Karpas-422 (cell line): ENCODE measurements at regions not wholly inside any gene's neighbourhood (a gene's known extent, or its start where the extent isn't known, plus 50 kb on each side); places are given as distances from the start of the nearest gene placed in this dataset.

Source experiments
- DNase-seq: peaks from one replicate; pipeline ENCODE4 v3.0.0-alpha.2; 2015
- H2AFZ ChIP-seq: fragments of 200-600 bp; sonication (generic); 2 replicates; pipeline ENCODE4 v1.6.1; 2014; ENCODE audit warnings: antibody characterized with exemption, low read length, mixed read lengths
- H3K27ac ChIP-seq: fragments of 200-600 bp; sonication (generic); 2 replicates; pipeline ENCODE4 v1.5.1; 2014; ENCODE audit warnings: mild to moderate bottlenecking, low read length, moderate library complexity
- H3K27me3 ChIP-seq: fragments of 200-600 bp; sonication (generic); 2 replicates; pipeline ENCODE4 v1.6.1; 2014; ENCODE audit warnings: low read length, mixed read lengths
- H3K36me3 ChIP-seq: fragments of 200-600 bp; sonication (generic); 2 replicates; pipeline ENCODE4 v1.6.1; 2014; ENCODE audit warnings: low read length, mixed read lengths; ENCODE audit not compliant: insufficient read depth
- H3K4me1 ChIP-seq: fragments of 200-600 bp; sonication (generic); 2 replicates; pipeline ENCODE4 v1.6.1; 2014; ENCODE audit warnings: mild to moderate bottlenecking, low read length, mixed read lengths
- H3K4me2 ChIP-seq: fragments of 200-600 bp; sonication (generic); 2 replicates; pipeline ENCODE4 v1.6.1; 2014; ENCODE audit warnings: low read length, low read depth, mild to moderate bottlenecking; ENCODE audit not compliant: poor library complexity, severe bottlenecking
- H3K4me3 ChIP-seq: fragments of 200-600 bp; sonication (generic); 2 replicates; pipeline ENCODE4 v1.5.1; 2014; ENCODE audit warnings: mild to moderate bottlenecking, antibody characterized with exemption, low read length, mixed read lengths
- H3K79me2 ChIP-seq: fragments of 200-600 bp; sonication (generic); 2 replicates; pipeline ENCODE4 v1.6.1; 2014; ENCODE audit warnings: mild to moderate bottlenecking, low read length, mixed read lengths
- H3K9ac ChIP-seq: fragments of 200-600 bp; sonication (generic); 2 replicates; pipeline ENCODE4 v1.6.0; 2014; ENCODE audit warnings: low read length
- H3K9me2 ChIP-seq: fragments of 200-600 bp; sonication (generic), shearing (Covaris generic); replicated peaks from 2 replicates; pipeline ENCODE4 v1.6.0; 2014; ENCODE audit warnings: mild to moderate bottlenecking, low read length, moderate library complexity; ENCODE audit not compliant: insufficient read depth
- H3K9me3 ChIP-seq: fragments of 300-700, 200-600 bp; sonication (generic); 2 replicates; pipeline ENCODE4 v1.6.1; 2014; ENCODE audit warnings: low read length, mixed read lengths
- H4K20me1 ChIP-seq: fragments of 200-600 bp; sonication (generic); 2 replicates; pipeline ENCODE4 v1.6.1; 2014; ENCODE audit warnings: mild to moderate bottlenecking, antibody characterized with exemption, low read length, low read depth; ENCODE audit not compliant: insufficient read depth

DNA sequence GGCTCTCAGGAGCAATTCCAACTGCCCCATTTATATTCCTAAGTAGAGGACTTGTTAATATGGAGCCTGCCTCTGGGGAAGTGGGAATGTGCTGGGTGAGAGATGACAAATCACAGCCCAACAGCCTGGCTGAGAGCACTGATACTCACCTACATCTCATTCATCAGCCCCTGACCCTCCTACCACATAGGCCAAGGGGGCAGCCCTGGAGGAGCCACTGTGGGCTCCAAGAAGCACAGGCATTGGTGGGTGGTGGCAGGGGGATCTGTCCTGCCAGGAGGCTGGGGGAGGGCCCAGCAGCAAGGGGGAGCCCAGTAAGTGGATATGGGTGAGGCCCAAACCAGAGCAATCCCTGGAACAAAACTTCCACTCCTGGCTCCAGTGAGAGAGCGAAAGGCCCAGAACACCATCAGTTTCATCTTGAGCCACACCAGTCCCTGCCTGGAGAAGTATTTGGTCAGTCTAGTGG, 79.7 kb downstream of the BUD13 start:
- no peak overlapping the region for H3K27ac ChIP-seq
- H3K79me2 ChIP-seq: no peaks in the 10 kb centered on the region
- no peaks in the 10 kb centered on the region for H3K9me3 ChIP-seq
- H3K4me2 ChIP-seq: no peak overlapping the region
- no peak for DNase-seq
- H3K9ac ChIP-seq: no peak overlapping the region
- no peaks in the 10 kb centered on the region for H4K20me1 ChIP-seq
- H3K4me1 ChIP-seq: no peaks in the 10 kb centered on the region
- H3K27me3 ChIP-seq: no peaks in the 10 kb centered on the region
- H3K9me2 ChIP-seq: no peaks in the 10 kb centered on the region
- no peak overlapping the region for H2AFZ ChIP-seq
- H3K36me3 ChIP-seq: no peaks in the 10 kb centered on the region
- H3K4me3 ChIP-seq: no peak overlapping the region

GRCh38 chr11:116692318-116693101, 80.3 kb downstream of the BUD13 start:
- Histone ChIP-seq H3K4me1 (no peaks in the 10 kb centered on the region), H3K4me3 (no peak overlapping the region), H3K9me2 (no peaks in the 10 kb centered on the region), H2AFZ (no peak overlapping the region), H3K9me3 (no peaks in the 10 kb centered on the region), H3K27me3 (no peaks in the 10 kb centered on the region), H3K9ac (no peak overlapping the region), H4K20me1 (no peaks in the 10 kb centered on the region), H3K4me2 (no peak overlapping the region), H3K27ac (no peak overlapping the region), H3K36me3 (no peaks in the 10 kb centered on the region), H3K79me2 (no peaks in the 10 kb centered on the region)
- DNase-seq: no peak

GRCh38 chr11:116691771-116692177, 81.0 kb downstream of the BUD13 start:
- H3K4me2 ChIP-seq: no peak overlapping the region
- no peak overlapping the region for H3K9ac ChIP-seq
- H3K4me1 ChIP-seq: no peaks in the 10 kb centered on the region
- H2AFZ ChIP-seq: no peak overlapping the region
- H3K4me3 ChIP-seq: no peak overlapping the region
- H3K36me3 ChIP-seq: no peaks in the 10 kb centered on the region
- H3K79me2 ChIP-seq: no peaks in the 10 kb centered on the region
- H3K9me3 ChIP-seq: no peaks in the 10 kb centered on the region
- H3K27me3 ChIP-seq: no peaks in the 10 kb centered on the region
- no peaks in the 10 kb centered on the region for H4K20me1 ChIP-seq
- H3K9me2 ChIP-seq: no peaks in the 10 kb centered on the region
- peak; percentile 78 for DNase-seq
- no peak overlapping the region for H3K27ac ChIP-seq

DNA sequence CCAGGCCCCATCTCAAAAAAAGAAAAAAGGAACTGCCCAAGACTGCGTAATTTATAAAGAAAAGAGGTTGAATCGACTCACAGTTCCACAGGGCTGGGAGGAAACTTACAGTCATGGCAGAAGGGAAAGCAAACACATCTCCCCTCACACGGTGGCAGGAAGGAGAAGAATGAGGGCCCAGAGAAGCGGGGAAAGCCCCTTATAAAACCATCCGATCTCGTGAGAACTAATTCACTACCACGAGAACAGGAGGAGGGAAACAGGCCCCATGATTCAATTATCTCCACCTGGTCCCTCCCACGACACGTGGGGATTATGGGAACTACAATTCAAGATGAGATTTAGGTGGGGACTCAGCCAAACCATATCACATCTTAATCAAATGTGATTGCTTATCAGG, 82.2 kb downstream of the BUD13 start:
- Histone ChIP-seq H3K4me1 (no peaks in the 10 kb centered on the region), H4K20me1 (no peaks in the 10 kb centered on the region), H3K27ac (no peak overlapping the region), H3K79me2 (no peaks in the 10 kb centered on the region), H2AFZ (no peak overlapping the region), H3K4me3 (no peak overlapping the region), H3K9me2 (no peaks in the 10 kb centered on the region), H3K4me2 (no peak overlapping the region), H3K36me3 (no peaks in the 10 kb centered on the region), H3K9me3 (no peaks in the 10 kb centered on the region), H3K27me3 (no peaks in the 10 kb centered on the region), H3K9ac (no peak overlapping the region)
- no peak for DNase-seq

GRCh38 chr11:116689413-116690127, 83.2 kb downstream of the BUD13 start:
- Histone ChIP-seq H3K9me3 (no peaks in the 10 kb centered on the region), H3K9ac (no peak overlapping the region), H3K9me2 (no peaks in the 10 kb centered on the region), H3K4me1 (no peaks in the 10 kb centered on the region), H3K27ac (no peak overlapping the region), H3K36me3 (no peaks in the 10 kb centered on the region), H2AFZ (no peak overlapping the region), H4K20me1 (no peaks in the 10 kb centered on the region), H3K79me2 (no peaks in the 10 kb centered on the region), H3K27me3 (no peaks in the 10 kb centered on the region), H3K4me2 (no peak overlapping the region), H3K4me3 (no peak overlapping the region)
- DNase-seq: no peak

GRCh38 chr11:116688202-116688540, 84.6 kb downstream of the BUD13 start:
- Histone ChIP-seq H3K36me3 (no peaks in the 10 kb centered on the region), H3K4me3 (no peak overlapping the region), H3K27me3 (no peaks in the 10 kb centered on the region), H3K9me3 (no peaks in the 10 kb centered on the region), H3K9me2 (no peaks in the 10 kb centered on the region), H3K4me1 (no peaks in the 10 kb centered on the region), H2AFZ (no peak overlapping the region), H4K20me1 (no peaks in the 10 kb centered on the region), H3K9ac (no peak overlapping the region), H3K4me2 (no peak overlapping the region), H3K79me2 (no peaks in the 10 kb centered on the region), H3K27ac (no peak overlapping the region)
- DNase-seq: no peak

- H3K9ac ChIP-seq: no peak overlapping the region
- H3K4me1 ChIP-seq: no peaks in the 10 kb centered on the region
- H3K27me3 ChIP-seq: no peaks in the 10 kb centered on the region
- no peak overlapping the region for H3K4me2 ChIP-seq
- no peaks in the 10 kb centered on the region for H3K9me3 ChIP-seq
- no peaks in the 10 kb centered on the region for H4K20me1 ChIP-seq
- H3K27ac ChIP-seq: no peak overlapping the region
- H3K9me2 ChIP-seq: no peaks in the 10 kb centered on the region
- no peaks in the 10 kb centered on the region for H3K36me3 ChIP-seq
- no peak overlapping the region for H2AFZ ChIP-seq
- DNase-seq: no peak
- no peaks in the 10 kb centered on the region for H3K79me2 ChIP-seq
- H3K4me3 ChIP-seq: no peak overlapping the region
Measured at GRCh38 chr11:116687458-116688201, 85.2 kb downstream of the BUD13 start.

DNA sequence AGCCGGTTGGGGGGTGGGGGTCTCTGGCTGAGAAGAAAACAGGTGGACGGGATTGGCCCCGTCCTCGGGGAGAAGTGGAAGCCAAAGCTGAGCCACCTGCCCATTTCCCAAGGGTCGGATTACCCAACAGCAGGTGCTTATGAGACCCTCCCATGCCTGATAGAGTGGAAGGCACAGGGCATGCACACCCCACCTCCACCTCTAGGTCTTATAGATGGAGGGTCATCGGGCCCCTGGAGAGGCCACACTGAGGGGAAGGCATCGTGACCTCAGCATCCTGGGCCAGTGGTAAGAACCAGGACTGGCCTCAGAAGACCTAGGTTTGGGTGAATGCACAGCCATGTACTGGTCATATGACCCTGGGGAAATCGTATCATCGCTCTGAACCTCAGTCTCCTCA, 85.9 kb downstream of the BUD13 start:
- no peaks in the 10 kb centered on the region for H3K36me3 ChIP-seq
- H3K4me3 ChIP-seq: no peak overlapping the region
- no peaks in the 10 kb centered on the region for H3K27me3 ChIP-seq
- no peaks in the 10 kb centered on the region for H3K4me1 ChIP-seq
- H3K27ac ChIP-seq: no peak overlapping the region
- no peak for DNase-seq
- H3K9me3 ChIP-seq: no peaks in the 10 kb centered on the region
- H2AFZ ChIP-seq: no peak overlapping the region
- H3K9ac ChIP-seq: no peak overlapping the region
- H4K20me1 ChIP-seq: no peaks in the 10 kb centered on the region
- H3K79me2 ChIP-seq: no peaks in the 10 kb centered on the region
- no peaks in the 10 kb centered on the region for H3K9me2 ChIP-seq
- H3K4me2 ChIP-seq: no peak overlapping the region
